NB4 (cell line): ENCODE measurements at regions not wholly inside any gene's neighbourhood (a gene's known extent, or its start where the extent isn't known, plus 50 kb on each side); places are given as distances from the start of the nearest gene placed in this dataset.

Source experiments
- DNase-seq: peaks from one replicate; pipeline ENCODE4 v3.0.0; 2010; ENCODE audit warnings: low read depth
- H3K4me3 ChIP-seq: one replicate; pipeline ENCODE4 v1.5.1; 2011; ENCODE audit warnings: mild to moderate bottlenecking, low read depth, low read length, moderate library complexity
- MYC ChIP-seq: IDR thresholded peaks from 2 replicates; pipeline ENCODE4 v1.6.1; 2011; ENCODE audit warnings: low read depth, low read length
- POLR2A ChIP-seq: IDR thresholded peaks from 2 replicates; pipeline ENCODE4 v1.6.1; 2011; ENCODE audit warnings: mild to moderate bottlenecking; ENCODE audit not compliant: insufficient read length; ENCODE audit errors: extremely low read depth
- TF ChIP-seq, protein P1 (sequence below): IDR thresholded peaks from one replicate; pipeline ENCODE4 v1.5.1; 2012; ENCODE audit warnings: low read depth, low read length
- TF ChIP-seq, protein P2 (sequence below): IDR thresholded peaks from 2 replicates; pipeline ENCODE4 v1.6.1; 2011; ENCODE audit warnings: low read depth, low read length

GRCh38 chr2:183427558-183427957 lies 303.3 kb downstream of the NUP35 start:
- H3K4me3 ChIP-seq, result no peak overlapping the region
- TF ChIP-seq MYC (no peak), POLR2A (no peak)
- TF ChIP-seq, protein P1, sequence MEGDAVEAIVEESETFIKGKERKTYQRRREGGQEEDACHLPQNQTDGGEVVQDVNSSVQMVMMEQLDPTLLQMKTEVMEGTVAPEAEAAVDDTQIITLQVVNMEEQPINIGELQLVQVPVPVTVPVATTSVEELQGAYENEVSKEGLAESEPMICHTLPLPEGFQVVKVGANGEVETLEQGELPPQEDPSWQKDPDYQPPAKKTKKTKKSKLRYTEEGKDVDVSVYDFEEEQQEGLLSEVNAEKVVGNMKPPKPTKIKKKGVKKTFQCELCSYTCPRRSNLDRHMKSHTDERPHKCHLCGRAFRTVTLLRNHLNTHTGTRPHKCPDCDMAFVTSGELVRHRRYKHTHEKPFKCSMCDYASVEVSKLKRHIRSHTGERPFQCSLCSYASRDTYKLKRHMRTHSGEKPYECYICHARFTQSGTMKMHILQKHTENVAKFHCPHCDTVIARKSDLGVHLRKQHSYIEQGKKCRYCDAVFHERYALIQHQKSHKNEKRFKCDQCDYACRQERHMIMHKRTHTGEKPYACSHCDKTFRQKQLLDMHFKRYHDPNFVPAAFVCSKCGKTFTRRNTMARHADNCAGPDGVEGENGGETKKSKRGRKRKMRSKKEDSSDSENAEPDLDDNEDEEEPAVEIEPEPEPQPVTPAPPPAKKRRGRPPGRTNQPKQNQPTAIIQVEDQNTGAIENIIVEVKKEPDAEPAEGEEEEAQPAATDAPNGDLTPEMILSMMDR, result no peak
- TF ChIP-seq, protein P2, sequence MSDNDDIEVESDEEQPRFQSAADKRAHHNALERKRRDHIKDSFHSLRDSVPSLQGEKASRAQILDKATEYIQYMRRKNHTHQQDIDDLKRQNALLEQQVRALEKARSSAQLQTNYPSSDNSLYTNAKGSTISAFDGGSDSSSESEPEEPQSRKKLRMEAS, result no peak
- DNase-seq, result no peak

GRCh38 chr2:183428881-183429280 lies 304.6 kb downstream of the NUP35 start:
- TF ChIP-seq POLR2A, result no peak
- TF ChIP-seq MYC, result no peak
- TF ChIP-seq, protein P1, result no peak
- TF ChIP-seq, protein P2, result no peak
- H3K4me3 ChIP-seq, result no peak overlapping the region
- DNase-seq, result no peak

DNA sequence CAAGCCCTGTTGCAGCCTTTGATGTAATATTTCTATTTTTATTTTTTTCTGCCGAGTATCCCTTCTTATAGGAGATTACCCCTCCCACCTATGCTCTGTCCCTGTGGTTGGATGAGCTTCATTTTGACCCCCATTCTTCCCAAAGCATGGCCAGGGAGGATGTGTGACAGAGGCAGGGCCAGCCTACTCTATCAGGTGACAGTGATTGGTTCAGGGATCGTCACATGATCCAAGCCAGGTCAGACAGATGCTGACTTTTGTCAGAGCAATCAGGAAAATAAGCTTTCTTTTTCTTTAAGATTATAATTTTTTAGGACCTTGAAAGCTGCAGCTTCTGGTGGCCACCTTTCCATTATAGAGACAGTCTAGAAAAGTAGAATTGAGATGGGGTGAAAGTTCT lies 314.3 kb downstream of the NUP35 start:
- no peak overlapping the region for H3K4me3 ChIP-seq
- no peak for DNase-seq
- TF ChIP-seq POLR2A (no peak), MYC (no peak)

DNA sequence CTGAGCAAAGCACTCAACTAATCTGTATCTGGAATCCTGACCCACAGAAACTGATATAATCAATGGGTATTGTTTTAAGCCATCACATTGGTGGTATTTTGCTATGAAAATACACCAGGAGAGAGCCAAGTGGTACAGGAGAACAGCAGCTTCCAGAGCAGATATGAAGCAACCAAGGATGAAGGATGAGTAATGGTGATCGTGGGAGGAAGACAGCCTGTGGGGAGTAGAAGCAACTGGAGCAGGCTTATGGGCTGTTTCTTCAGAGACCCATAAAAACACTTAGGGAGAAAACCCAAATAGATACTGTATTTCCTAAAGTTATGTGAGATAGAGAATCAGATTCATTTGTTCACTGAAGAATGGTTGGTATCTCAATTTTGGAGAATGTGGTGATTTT lies 330.8 kb downstream of the NUP35 start:
- TF ChIP-seq, protein P2, result no peak
- no peak for TF ChIP-seq MYC
- TF ChIP-seq, protein P1, result no peak
- TF ChIP-seq POLR2A, result no peak
- DNase-seq, result no peak

DNA sequence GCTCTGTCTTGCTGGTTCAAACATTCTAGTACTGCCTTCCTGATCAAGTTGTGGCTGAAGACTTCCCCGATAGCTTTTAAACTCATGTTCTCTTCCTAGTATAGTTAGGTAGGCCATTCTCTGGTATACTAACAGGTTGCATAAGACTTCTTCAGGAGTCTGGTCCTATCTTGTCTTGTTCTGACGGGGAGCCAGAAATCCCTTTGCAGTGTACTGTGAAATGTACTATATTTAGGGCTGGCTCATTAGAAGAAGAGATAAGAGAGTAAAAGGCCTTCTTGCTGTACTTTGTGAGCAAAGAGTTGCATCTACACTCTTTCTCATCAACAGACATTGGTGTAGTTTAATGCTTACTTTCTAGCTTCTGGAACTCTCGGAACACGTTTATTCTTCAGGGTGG lies 331.9 kb downstream of the NUP35 start:
- TF ChIP-seq POLR2A (no peak), MYC (no peak)
- TF ChIP-seq, protein P2, result no peak
- TF ChIP-seq, protein P1, result no peak
- no peak for DNase-seq
- H3K4me3 ChIP-seq, result no peak overlapping the region

More for the DNA sequence above, 330.8 kb downstream of the NUP35 start:
- H3K4me3 ChIP-seq, result no peak overlapping the region

GRCh38 chr2:183458460-183458859 lies 334.2 kb downstream of the NUP35 start:
- TF ChIP-seq, protein P1, result no peak
- TF ChIP-seq POLR2A (no peak), MYC (no peak)
- TF ChIP-seq, protein P2, result no peak
- no peak for DNase-seq
- no peak overlapping the region for H3K4me3 ChIP-seq
